ENCODE measurements at regions not wholly inside any gene's neighbourhood (a gene's known extent, or its start where the extent isn't known, plus 50 kb on each side); places are given as distances from the start of the nearest gene placed in this dataset.

DNA sequence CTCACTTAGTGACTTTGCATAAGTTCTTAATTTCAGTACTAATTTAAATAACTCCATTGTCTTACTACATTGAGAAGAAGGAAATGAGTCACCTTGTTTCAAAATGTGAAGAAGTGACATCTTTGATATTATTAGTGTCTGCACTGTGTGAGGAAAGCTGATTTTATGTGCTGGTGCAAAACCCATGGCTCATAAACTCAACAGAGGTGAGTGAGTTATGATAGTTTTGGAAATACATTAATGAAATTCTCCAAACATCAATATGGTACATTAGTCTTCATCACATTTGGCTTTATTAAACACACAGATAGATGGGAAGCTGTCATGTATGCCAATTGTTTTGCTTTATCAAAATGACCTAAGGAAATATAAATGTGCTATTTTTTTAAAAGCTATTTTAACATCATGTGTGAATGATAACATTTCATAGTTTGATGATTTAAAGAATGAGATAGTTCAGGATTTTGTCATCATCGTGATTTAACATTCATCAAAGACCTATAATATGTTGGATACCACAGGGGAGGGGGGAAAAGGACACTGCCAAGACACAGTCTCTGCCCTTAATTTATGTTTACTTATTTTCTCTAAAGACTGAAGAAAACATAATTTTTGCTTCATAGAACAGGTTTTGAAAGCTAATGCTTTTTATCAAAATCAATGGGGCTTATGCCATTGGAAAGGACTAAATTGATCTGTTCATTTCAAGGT is 902.3 kb upstream of the SLITRK1 start:
- TF ChIP-seq, protein P1, sequence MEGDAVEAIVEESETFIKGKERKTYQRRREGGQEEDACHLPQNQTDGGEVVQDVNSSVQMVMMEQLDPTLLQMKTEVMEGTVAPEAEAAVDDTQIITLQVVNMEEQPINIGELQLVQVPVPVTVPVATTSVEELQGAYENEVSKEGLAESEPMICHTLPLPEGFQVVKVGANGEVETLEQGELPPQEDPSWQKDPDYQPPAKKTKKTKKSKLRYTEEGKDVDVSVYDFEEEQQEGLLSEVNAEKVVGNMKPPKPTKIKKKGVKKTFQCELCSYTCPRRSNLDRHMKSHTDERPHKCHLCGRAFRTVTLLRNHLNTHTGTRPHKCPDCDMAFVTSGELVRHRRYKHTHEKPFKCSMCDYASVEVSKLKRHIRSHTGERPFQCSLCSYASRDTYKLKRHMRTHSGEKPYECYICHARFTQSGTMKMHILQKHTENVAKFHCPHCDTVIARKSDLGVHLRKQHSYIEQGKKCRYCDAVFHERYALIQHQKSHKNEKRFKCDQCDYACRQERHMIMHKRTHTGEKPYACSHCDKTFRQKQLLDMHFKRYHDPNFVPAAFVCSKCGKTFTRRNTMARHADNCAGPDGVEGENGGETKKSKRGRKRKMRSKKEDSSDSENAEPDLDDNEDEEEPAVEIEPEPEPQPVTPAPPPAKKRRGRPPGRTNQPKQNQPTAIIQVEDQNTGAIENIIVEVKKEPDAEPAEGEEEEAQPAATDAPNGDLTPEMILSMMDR (IDR thresholded peaks at IDR 0.05), result no peak
- no peak for TF ChIP-seq POLR2A (IDR thresholded peaks at IDR 0.05)

Data from esophagus squamous epithelium (tissue), 4 donors.